Gastrocnemius medialis (tissue), 4 donors: ENCODE measurements at regions not wholly inside any gene's neighbourhood (a gene's known extent, or its start where the extent isn't known, plus 50 kb on each side); places are given as distances from the start of the nearest gene placed in this dataset.

Source experiments
- ATAC-seq, 2 donors: fragments of 150-250 bp; one replicate each; pipeline ENCODE4 v1.9.1; 2016
- DNase-seq, 2 donors: peaks; one replicate each; pipeline ENCODE4 v3.0.0-alpha.2; 2019
- H3K27ac ChIP-seq, 4 donors: fragments of 200-600 bp; sonication (generic); 1 replicate in 1 of 4; 2 replicates in 3 of 4; pipeline ENCODE4 v1.5.1; 2016 to 2018; ENCODE audit warnings: mild to moderate bottlenecking in 2 of 4, moderate library complexity in 1 of 4
- H3K27me3 ChIP-seq, 3 donors: fragments of 200-600 bp; sonication (generic) in 2 of 3; 1 replicate in 1 of 3; 2 replicates in 2 of 3; pipeline versions ENCODE4 v1.5.1 to v1.6.0; 2016 to 2019; ENCODE audit warnings: mild to moderate bottlenecking in 1 of 3, moderate library complexity in 1 of 3
- H3K36me3 ChIP-seq, 2 donors: fragments of 200-600 bp; sonication (generic) in 1 of 2; one replicate each; pipeline ENCODE4 v1.5.1; 2017 to 2018
- H3K4me1 ChIP-seq, 2 donors: fragments of 200-600 bp; sonication (generic) in 1 of 2; one replicate each; pipeline ENCODE4 v1.5.1; 2016 to 2017; ENCODE audit warnings: mild to moderate bottlenecking in 2 of 2
- H3K4me3 ChIP-seq, 4 donors: fragments of 200-600 bp; sonication (generic) in 3 of 4; 1 replicate in 1 of 4; 2 replicates in 3 of 4; pipeline ENCODE4 v1.5.1; 2016 to 2019; ENCODE audit warnings: mild to moderate bottlenecking in 2 of 4
- H3K9me3 ChIP-seq, 3 donors: fragments of 200-600 bp; sonication (generic) in 2 of 3; 1 replicate in 1 of 3; 2 replicates in 2 of 3; pipeline ENCODE4 v1.5.1; 2016 to 2019
- POLR2A ChIP-seq, 2 donors: fragments of 450-650 bp; IDR thresholded peaks; one replicate each; pipeline ENCODE4 v1.6.1; 2017; ENCODE audit warnings: antibody characterized with exemption in 2 of 2, mild to moderate bottlenecking in 2 of 2, moderate library complexity in 2 of 2
- in situ Hi-C, 4 donors: fragments of 200-750 bp; cut with MboI; loops; one replicate each; pipeline versions ENCODE4 v1.15.0 to v1.8.0; 2017; ENCODE audit warnings: low sequenced_read_pairs in 4 of 4
- intact Hi-C: fragments of 100-400 bp; cut with DNase I; formaldehyde crosslinking; loops from one replicate; pipeline ENCODE4 v1.15.1; 2023; ENCODE audit warnings: low total_unique reads
- TF ChIP-seq, protein P1 (sequence below), 5 experiments: fragments of 450-650 bp in 3 of 5; fragments of 200-600 bp in 2 of 5; sonication (generic) in 2 of 5; IDR thresholded peaks in 4 of 5; conservative IDR thresholded peaks in 1 of 5; 1 replicate in 4 of 5; 2 replicates in 1 of 5; pipeline ENCODE4 v1.5.1; 2016 to 2019; ENCODE audit warnings: antibody characterized with exemption in 5 of 5, mild to moderate bottlenecking in 3 of 5, moderate library complexity in 3 of 5

DNA sequence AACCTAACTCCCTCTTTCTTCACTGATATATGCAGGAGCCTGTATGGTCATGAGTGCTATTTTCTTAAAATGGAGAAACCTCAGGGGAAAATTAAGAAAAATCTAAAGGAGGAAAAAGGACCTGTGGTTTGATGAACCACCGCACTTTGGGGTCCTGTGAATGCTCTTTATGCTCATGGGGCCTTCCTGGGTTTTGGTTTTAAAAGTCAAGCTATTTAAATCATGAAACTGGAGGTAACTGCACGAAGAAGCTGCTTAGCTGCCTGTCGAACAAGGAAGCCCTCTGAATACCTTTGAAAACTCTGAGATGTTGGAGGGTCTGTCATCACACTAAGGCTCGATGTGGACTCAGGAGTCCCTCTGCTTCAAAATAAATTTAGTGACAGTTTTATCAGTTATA, 564.5 kb upstream of the ADAMTS16 start:
- in situ Hi-C loops: no loop called here
- no peaks in the 10 kb centered on the region for H3K27me3 ChIP-seq
- intact Hi-C loops: no loop called here
- TF ChIP-seq, protein P1, sequence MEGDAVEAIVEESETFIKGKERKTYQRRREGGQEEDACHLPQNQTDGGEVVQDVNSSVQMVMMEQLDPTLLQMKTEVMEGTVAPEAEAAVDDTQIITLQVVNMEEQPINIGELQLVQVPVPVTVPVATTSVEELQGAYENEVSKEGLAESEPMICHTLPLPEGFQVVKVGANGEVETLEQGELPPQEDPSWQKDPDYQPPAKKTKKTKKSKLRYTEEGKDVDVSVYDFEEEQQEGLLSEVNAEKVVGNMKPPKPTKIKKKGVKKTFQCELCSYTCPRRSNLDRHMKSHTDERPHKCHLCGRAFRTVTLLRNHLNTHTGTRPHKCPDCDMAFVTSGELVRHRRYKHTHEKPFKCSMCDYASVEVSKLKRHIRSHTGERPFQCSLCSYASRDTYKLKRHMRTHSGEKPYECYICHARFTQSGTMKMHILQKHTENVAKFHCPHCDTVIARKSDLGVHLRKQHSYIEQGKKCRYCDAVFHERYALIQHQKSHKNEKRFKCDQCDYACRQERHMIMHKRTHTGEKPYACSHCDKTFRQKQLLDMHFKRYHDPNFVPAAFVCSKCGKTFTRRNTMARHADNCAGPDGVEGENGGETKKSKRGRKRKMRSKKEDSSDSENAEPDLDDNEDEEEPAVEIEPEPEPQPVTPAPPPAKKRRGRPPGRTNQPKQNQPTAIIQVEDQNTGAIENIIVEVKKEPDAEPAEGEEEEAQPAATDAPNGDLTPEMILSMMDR (IDR thresholded peaks at IDR 0.05 in 4 of 5, conservative IDR thresholded peaks at IDR 0.05 in 1 of 5): no peak
- no peak for TF ChIP-seq POLR2A (IDR thresholded peaks at IDR 0.05)
- DNase-seq: no peak
- no peak for ATAC-seq
- no peaks in the 10 kb centered on the region for H3K9me3 ChIP-seq
- H3K4me1 ChIP-seq: no peaks in the 10 kb centered on the region
- H3K36me3 ChIP-seq: no peaks in the 10 kb centered on the region
- no peak overlapping the region for H3K27ac ChIP-seq
- H3K4me3 ChIP-seq: no peak overlapping the region

DNA sequence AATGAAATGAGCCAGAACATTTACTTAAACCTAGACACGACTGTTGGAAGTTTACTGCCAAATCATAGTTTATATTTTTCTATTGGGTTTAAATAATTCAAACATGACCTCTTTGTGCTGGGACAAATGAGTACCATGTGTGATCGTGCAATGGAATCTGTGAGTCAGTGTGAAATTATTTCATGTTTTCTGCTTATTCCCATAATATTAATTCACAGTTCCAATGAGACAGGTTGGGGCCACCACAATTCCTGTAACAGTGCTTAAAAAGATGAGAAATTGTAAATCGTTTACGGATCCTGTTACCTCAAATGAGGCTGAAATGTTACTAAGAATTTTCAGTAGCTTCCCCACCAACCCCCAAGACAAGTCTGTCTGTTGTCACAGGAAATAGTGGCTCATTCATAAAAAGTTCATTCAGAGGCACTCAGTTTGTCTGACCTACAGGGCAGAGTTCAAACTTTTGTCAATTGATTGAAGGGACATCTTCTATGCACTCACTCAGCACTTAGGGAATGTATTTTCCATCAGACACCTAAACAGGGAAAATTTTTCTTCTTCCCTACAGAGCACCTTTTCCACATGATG, 563.9 kb upstream of the ADAMTS16 start:
- DNase-seq (no peak), ATAC-seq (no peak)
- Histone ChIP-seq H3K4me1 (no peaks in the 10 kb centered on the region), H3K4me3 (no peak overlapping the region), H3K27ac (no peak overlapping the region), H3K27me3 (no peaks in the 10 kb centered on the region), H3K9me3 (no peaks in the 10 kb centered on the region), H3K36me3 (no peaks in the 10 kb centered on the region)
- intact Hi-C loops (no loop called here), in situ Hi-C loops (no loop called here)
- no peak for TF ChIP-seq POLR2A (IDR thresholded peaks at IDR 0.05)
- TF ChIP-seq, protein P1 (IDR thresholded peaks at IDR 0.05 in 4 of 5, conservative IDR thresholded peaks at IDR 0.05 in 1 of 5): no peak

DNA sequence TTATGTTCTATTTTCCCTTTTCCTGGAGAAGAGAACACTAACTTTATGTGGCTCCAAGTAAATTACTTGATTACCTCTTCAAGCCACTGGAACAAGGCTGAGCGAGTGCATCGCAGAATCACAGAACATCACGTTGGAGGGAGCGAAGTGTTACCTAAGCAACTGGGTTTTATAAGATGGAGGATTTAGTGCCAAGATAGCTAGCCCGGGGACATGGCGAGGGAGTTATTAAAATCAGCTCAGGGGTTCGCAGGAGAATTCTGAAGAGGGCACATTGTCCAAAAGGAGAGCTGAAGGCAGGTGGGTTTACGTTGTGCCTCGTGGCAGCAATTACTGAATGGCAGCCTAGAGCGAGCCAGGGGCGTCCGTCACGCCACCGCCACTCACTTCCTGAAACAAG, 563.2 kb upstream of the ADAMTS16 start:
- TF ChIP-seq, protein P1 (IDR thresholded peaks at IDR 0.05 in 4 of 5, conservative IDR thresholded peaks at IDR 0.05 in 1 of 5): no peak
- TF ChIP-seq POLR2A (IDR thresholded peaks at IDR 0.05): no peak
- in situ Hi-C loops (no loop called here), intact Hi-C loops (no loop called here)
- Histone ChIP-seq H3K4me1 (no peaks in the 10 kb centered on the region), H3K27me3 (no peaks in the 10 kb centered on the region), H3K27ac (no peak overlapping the region), H3K9me3 (no peaks in the 10 kb centered on the region), H3K36me3 (no peaks in the 10 kb centered on the region), H3K4me3 (no peak overlapping the region)
- ATAC-seq (no peak), DNase-seq (no peak)

DNA sequence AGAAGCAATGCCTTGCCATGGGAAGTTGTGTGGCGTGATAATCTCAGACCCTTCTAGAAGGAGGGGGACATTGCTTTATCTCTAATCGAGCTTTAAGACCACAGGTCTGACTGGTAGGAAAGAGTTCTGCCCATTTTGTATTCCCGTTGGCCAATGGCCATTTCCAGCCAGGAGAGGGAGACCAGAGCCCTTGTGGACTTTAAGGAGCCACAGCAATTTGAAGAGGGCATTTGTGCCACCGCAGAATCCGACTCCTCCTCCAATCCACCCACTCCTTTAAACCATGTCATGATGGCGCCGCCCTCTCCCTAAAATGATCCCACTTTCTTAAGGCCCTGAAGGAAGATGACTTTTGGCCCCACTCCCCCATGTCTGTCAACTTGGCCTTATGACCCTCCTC, 560.5 kb upstream of the ADAMTS16 start:
- Histone ChIP-seq H3K4me1 (no peaks in the 10 kb centered on the region), H3K27ac (no peak overlapping the region), H3K9me3 (no peaks in the 10 kb centered on the region), H3K4me3 (no peak overlapping the region), H3K27me3 (no peaks in the 10 kb centered on the region), H3K36me3 (no peaks in the 10 kb centered on the region)
- in situ Hi-C loops (no loop called here), intact Hi-C loops (no loop called here)
- TF ChIP-seq, protein P1 (IDR thresholded peaks at IDR 0.05 in 4 of 5, conservative IDR thresholded peaks at IDR 0.05 in 1 of 5): no peak
- no peak for TF ChIP-seq POLR2A (IDR thresholded peaks at IDR 0.05)
- no peak for DNase-seq
- ATAC-seq: no peak

DNA sequence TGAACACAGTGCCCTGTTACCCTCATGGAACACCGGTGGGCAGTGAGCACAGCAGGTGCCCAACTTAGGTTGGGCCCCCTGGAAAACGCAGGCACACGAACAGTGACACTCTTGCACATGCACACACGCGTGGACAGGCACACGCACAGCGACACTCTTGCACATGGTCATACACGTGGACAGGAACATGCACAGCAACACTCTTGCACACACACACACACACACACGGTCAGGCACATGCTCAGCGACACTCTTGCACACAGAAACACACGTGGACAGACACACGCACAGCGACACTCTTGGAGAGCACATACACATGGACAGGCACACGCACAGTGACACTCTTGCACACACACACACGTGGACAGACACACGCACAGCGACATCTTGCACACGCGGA, 559.4 kb upstream of the ADAMTS16 start:
- Histone ChIP-seq H3K27ac (no peak overlapping the region), H3K36me3 (no peaks in the 10 kb centered on the region), H3K9me3 (no peaks in the 10 kb centered on the region), H3K4me3 (no peak overlapping the region), H3K27me3 (no peaks in the 10 kb centered on the region), H3K4me1 (no peaks in the 10 kb centered on the region)
- DNase-seq (no peak), ATAC-seq (no peak)
- TF ChIP-seq, protein P1 (IDR thresholded peaks at IDR 0.05 in 4 of 5, conservative IDR thresholded peaks at IDR 0.05 in 1 of 5): no peak
- no peak for TF ChIP-seq POLR2A (IDR thresholded peaks at IDR 0.05)
- in situ Hi-C loops (no loop called here), intact Hi-C loops (no loop called here)
